Panc1 (cell line): ENCODE measurements at regions not wholly inside any gene's neighbourhood (a gene's known extent, or its start where the extent isn't known, plus 50 kb on each side); places are given as distances from the start of the nearest gene placed in this dataset.

Source experiments
- CTCF ChIP-seq: fragments of 450-650 bp; IDR thresholded peaks from 2 replicates; pipeline ENCODE4 v1.5.1; 2017; ENCODE audit warnings: mild to moderate bottlenecking
- POLR2AphosphoS5 ChIP-seq: IDR thresholded peaks from 2 replicates; pipeline ENCODE4 v1.6.1; 2012; ENCODE audit warnings: mild to moderate bottlenecking, low read depth, low read length, moderate library complexity

- no peak for TF ChIP-seq POLR2AphosphoS5
- TF ChIP-seq CTCF, result no peak
These were observed 51.9 kb upstream of the RNF38 start for GRCh38 chr9:36451949-36452348.
